HUES64 (cell line): ENCODE measurements at regions not wholly inside any gene's neighbourhood (a gene's known extent, or its start where the extent isn't known, plus 50 kb on each side); places are given as distances from the start of the nearest gene placed in this dataset.
"Not testable (repeated sequence)": the region's sequence is repeated elsewhere in the genome, so short reads cannot be mapped to it uniquely, and the experiment has no call there.

Experiments used
- H3K27ac ChIP-seq: 2 replicates; pipeline ENCODE4 v1.7.0; 2013; ENCODE audit warnings: low read depth, low read length, inconsistent platforms
- H3K27me3 ChIP-seq: 2 replicates; pipeline ENCODE4 v1.6.1; 2013; ENCODE audit warnings: mild to moderate bottlenecking, low read length; ENCODE audit not compliant: insufficient read depth
- H3K36me3 ChIP-seq: 2 replicates; pipeline ENCODE4 v1.6.1; 2013; ENCODE audit warnings: mild to moderate bottlenecking, low read length; ENCODE audit not compliant: insufficient read depth
- H3K4me1 ChIP-seq: 2 replicates; pipeline ENCODE4 v1.6.1; 2013; ENCODE audit warnings: mild to moderate bottlenecking, low read length, moderate library complexity; ENCODE audit not compliant: insufficient read depth
- H3K4me3 ChIP-seq: 2 replicates; pipeline ENCODE4 v1.5.1; 2013; ENCODE audit warnings: mild to moderate bottlenecking, low read length, moderate library complexity
- H3K9ac ChIP-seq: 2 replicates; pipeline ENCODE4 v1.6.1; 2013; ENCODE audit warnings: mild to moderate bottlenecking, low read depth, low read length
- H3K9me3 ChIP-seq: 2 replicates; pipeline ENCODE4 v1.6.1; 2013; ENCODE audit warnings: low read depth, low read length; ENCODE audit not compliant: insufficient read depth
- WGBS: fragments of 150-250, 120-280 bp; methylation state at CpG from one replicate; pipeline ENCODE4 v1.1.7; 2013; ENCODE audit warnings: missing lambda C conversion rate; 5-methylcytosine and 5-hydroxymethylcytosine counted together

GRCh38 chr5:2832394-2832793, 80.9 kb upstream of the IRX2 start:
- H3K4me1 ChIP-seq, result peaks cover 15% of the 10 kb centered on the region
- no peaks in the 10 kb centered on the region for H3K36me3 ChIP-seq
- H3K9ac ChIP-seq, result no peak overlapping the region
- H3K4me3 ChIP-seq, result no peak overlapping the region
- WGBS, result 35% methylated on average over 4 of the region's 4 CpGs
- H3K27ac ChIP-seq, result no peak overlapping the region
- no peaks in the 10 kb centered on the region for H3K9me3 ChIP-seq
- no peaks in the 10 kb centered on the region for H3K27me3 ChIP-seq

GRCh38 chr5:2829239-2829638, 77.8 kb upstream of the IRX2 start:
- WGBS, result 86% methylated on average over 4 of the region's 4 CpGs
- Histone ChIP-seq H3K36me3 (no peaks in the 10 kb centered on the region), H3K9ac (no peak overlapping the region), H3K27ac (no peak overlapping the region), H3K27me3 (no peaks in the 10 kb centered on the region), H3K4me3 (no peak overlapping the region), H3K4me1 (peaks cover 15% of the 10 kb centered on the region), H3K9me3 (no peaks in the 10 kb centered on the region)

DNA sequence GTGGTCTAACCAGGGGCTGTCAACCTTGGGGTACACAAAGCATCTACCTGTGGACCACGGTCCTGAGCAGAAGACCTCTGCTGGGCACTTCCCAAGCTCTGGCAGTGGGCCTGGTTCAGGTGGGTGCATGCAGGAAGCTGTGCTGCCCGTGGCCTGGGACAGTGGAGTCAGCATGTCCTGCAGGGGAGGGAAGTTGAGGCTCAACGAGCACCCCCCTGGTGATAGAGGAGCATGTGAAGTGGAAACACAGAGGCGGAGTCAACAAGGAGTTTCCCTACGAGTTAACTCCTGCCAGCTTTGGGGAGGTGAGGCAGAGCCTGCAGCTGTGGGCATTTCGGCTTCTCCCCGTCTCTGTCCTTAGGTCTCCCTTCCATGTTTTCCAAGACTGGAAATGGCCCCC, 67.5 kb upstream of the IRX2 start:
- Histone ChIP-seq H3K27ac (no peak overlapping the region), H3K36me3 (no peaks in the 10 kb centered on the region), H3K4me3 (no peak overlapping the region), H3K9ac (no peak overlapping the region), H3K9me3 (no peaks in the 10 kb centered on the region), H3K4me1 (no peaks in the 10 kb centered on the region), H3K27me3 (no peaks in the 10 kb centered on the region)
- WGBS, result 94% methylated on average over 7 of the region's 7 CpGs

- no peak overlapping the region for H3K27ac ChIP-seq
- no peaks in the 10 kb centered on the region for H3K36me3 ChIP-seq
- no peaks in the 10 kb centered on the region for H3K4me1 ChIP-seq
- no peaks in the 10 kb centered on the region for H3K27me3 ChIP-seq
- no peak overlapping the region for H3K9ac ChIP-seq
- no peak overlapping the region for H3K4me3 ChIP-seq
- 84% methylated on average over 5 of the region's 5 CpGs for WGBS
- H3K9me3 ChIP-seq, result no peaks in the 10 kb centered on the region
Measured at GRCh38 chr5:2817031-2817603, 65.6 kb upstream of the IRX2 start.

DNA sequence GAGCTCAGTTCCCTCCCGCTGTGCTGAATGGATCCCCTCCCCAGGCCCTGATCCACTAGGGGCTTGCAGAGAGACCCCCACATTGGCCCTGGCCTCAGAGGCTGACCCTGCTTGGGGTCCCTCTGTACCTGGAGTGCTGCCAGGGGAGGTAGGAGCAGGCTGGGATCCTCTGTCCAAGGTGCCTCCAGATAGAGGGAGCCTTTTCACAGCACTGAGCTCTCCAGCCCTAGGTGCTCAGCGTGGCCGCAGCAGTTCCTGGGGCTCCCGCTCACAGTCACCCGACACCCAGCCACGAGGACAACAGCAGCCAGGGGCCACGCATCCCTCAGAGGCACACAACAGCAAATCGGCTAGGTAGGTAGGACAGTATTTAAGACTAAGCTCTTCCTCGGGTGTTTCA, 62.2 kb upstream of the IRX2 start:
- Histone ChIP-seq H3K9me3 (no peaks in the 10 kb centered on the region), H3K9ac (no peak overlapping the region)
- 88% methylated on average over 9 of the region's 9 CpGs for WGBS

GRCh38 chr5:2810644-2811043, 59.2 kb upstream of the IRX2 start:
- 92% methylated on average over 3 of the region's 3 CpGs for WGBS
- no peaks in the 10 kb centered on the region for H3K27me3 ChIP-seq

More for the DNA sequence above, 62.2 kb upstream of the IRX2 start:
- Histone ChIP-seq H3K27me3 (no peaks in the 10 kb centered on the region), H3K4me1 (no peaks in the 10 kb centered on the region), H3K27ac (no peak overlapping the region), H3K4me3 (no peak overlapping the region), H3K36me3 (no peaks in the 10 kb centered on the region)

DNA sequence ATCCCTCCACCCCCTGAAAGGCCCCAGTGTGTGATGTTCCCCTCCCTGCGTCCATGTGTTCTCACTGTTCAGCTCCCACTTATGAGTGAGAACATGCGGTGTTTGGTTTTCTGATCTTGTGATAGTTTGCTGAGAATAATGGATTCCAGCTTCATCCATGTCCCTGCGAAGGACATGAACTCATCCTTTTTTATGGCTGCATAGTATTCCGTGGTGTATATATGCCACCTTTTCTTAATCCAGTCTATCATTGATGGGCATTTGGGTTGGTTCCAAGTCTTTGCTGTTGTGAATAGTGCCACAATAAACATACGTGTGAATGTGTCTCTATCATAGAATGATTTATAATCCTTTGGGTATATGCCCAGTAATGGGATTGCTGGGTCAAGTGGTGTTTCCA, 55.8 kb upstream of the IRX2 start:
- H3K9ac ChIP-seq, H3K36me3 ChIP-seq, H3K27me3 ChIP-seq, H3K4me3 ChIP-seq, H3K4me1 ChIP-seq, H3K27ac ChIP-seq, H3K9me3 ChIP-seq: not testable (repeated sequence)
- WGBS, result 75% methylated on average over 5 of the region's 5 CpGs

More at GRCh38 chr5:2810644-2811043, 59.2 kb upstream of the IRX2 start:
- no peak overlapping the region for H3K4me3 ChIP-seq
- no peak overlapping the region for H3K27ac ChIP-seq
- H3K36me3 ChIP-seq, result no peaks in the 10 kb centered on the region
- H3K9me3 ChIP-seq, result no peaks in the 10 kb centered on the region
- no peak overlapping the region for H3K9ac ChIP-seq
- no peaks in the 10 kb centered on the region for H3K4me1 ChIP-seq

DNA sequence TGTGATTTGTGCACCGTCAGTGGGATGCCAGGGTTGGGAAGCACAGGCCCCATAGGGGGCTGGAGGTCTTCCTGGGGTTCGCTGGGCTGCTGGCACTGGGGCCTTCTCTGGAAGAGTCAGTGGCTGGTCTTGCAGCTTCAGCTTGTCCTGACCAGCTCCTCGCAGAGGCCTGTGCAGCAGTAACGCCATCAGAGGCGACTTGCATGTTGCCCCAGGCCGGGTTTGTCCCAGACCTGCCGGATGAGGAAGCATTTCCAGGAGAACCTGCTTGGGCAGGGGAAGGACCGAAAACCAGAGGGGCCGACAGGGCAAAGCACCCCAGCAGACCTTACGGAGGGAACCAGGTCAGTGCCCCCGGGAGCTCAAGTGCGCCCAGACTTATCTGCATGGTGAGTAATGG, 54.7 kb upstream of the IRX2 start:
- Histone ChIP-seq H3K9me3 (no peaks in the 10 kb centered on the region), H3K27ac (no peak overlapping the region), H3K27me3 (no peaks in the 10 kb centered on the region), H3K36me3 (no peaks in the 10 kb centered on the region), H3K4me1 (no peaks in the 10 kb centered on the region), H3K9ac (no peak overlapping the region), H3K4me3 (no peak overlapping the region)
- WGBS, result 89% methylated on average over 12 of the region's 12 CpGs

DNA sequence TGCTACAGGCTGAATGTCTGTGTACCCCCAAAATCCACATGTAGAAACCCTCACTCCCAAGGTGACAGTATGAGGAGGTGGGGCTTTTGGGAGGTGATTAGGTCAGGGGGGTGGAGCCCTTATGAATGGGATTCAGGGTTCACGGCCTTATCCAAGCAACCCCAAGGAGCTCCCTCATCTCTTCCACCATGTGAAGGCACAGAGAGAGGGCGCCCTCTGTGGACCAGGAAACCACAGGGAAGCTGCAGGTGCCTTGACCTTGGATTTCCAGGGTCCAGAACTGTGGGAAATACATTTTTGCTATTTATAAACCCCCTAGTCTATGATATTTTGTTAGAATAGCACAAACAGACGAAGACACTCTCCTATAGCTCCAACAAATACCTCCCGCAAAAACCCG, 53.6 kb upstream of the IRX2 start:
- 79% methylated on average over 5 of the region's 5 CpGs for WGBS
- Histone ChIP-seq H3K4me3 (no peak overlapping the region), H3K27me3 (no peaks in the 10 kb centered on the region), H3K27ac (no peak overlapping the region), H3K9ac (no peak overlapping the region), H3K4me1 (no peaks in the 10 kb centered on the region), H3K9me3 (no peaks in the 10 kb centered on the region), H3K36me3 (no peaks in the 10 kb centered on the region)

DNA sequence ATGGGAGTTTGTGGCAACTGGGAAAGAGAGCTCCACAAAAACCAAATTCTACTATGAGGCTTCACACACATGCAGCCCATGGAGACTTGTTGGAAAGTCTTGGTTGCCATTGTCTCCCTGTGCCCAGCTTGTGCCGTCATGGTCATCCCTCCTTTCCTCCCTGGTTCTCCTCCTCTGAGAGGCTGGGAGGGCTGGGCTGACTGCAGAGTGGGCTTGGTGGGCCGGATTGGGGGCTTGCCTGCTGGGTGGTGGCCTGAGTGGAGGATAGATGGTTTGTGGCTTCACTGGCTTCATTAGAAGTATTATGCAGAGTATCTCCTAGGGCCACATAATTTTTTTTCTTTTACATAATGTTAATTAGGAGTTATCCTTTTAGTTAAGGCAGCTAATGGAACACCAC, 52.3 kb upstream of the IRX2 start:
- WGBS, result 91% methylated on average over 2 of the region's 2 CpGs
- no peaks in the 10 kb centered on the region for H3K9me3 ChIP-seq
- no peak overlapping the region for H3K9ac ChIP-seq
- H3K27ac ChIP-seq, result no peak overlapping the region
- H3K4me1 ChIP-seq, result no peaks in the 10 kb centered on the region
- H3K36me3 ChIP-seq, result no peaks in the 10 kb centered on the region
- no peaks in the 10 kb centered on the region for H3K27me3 ChIP-seq
- no peak overlapping the region for H3K4me3 ChIP-seq

DNA sequence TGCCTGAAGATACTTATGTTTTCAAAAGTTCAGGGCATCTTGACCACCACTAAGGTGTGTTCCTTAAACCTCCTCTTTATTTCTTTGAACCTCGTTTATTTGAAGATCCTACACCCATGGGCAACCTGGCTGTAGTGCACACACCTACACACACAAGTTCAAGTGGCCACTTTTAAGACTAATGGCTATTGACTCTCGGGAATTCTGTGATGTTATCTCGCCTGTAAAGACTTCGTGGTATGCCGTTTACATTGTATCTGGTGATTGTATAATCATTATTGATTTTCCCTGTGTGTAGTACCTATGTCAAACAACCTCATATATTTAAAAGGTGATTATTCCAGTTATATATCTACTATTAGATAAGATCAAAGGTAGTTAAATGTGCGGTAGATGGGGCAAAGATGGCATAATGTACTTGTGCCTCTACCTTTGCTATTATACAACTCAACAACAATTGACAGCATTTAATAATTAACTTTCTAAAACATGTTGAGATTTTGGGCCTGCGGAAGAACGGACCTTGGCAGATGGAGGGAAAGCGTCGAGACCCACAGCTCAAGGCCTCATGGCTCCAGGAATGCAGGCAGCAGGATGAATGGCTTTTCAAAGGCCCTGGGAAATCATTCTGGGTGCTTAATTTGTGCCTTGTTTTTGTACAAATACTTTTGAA, 51.4 kb upstream of the IRX2 start:
- no peak overlapping the region for H3K4me3 ChIP-seq
- H3K27me3 ChIP-seq, result no peaks in the 10 kb centered on the region
- no peaks in the 10 kb centered on the region for H3K4me1 ChIP-seq
- H3K36me3 ChIP-seq, result no peaks in the 10 kb centered on the region
- H3K27ac ChIP-seq, result no peak overlapping the region
- WGBS, result 96% methylated on average over 9 of the region's 10 CpGs
- H3K9me3 ChIP-seq, result no peaks in the 10 kb centered on the region
- no peak overlapping the region for H3K9ac ChIP-seq
